ENCODE measurements at regions not wholly inside any gene's neighbourhood (a gene's known extent, or its start where the extent isn't known, plus 50 kb on each side); places are given as distances from the start of the nearest gene placed in this dataset.

- H3K36me3 ChIP-seq (ENCODE audit: control insufficient read depth in 2 of 2, insufficient read depth in 2 of 2, low read length in 1 of 2): no peaks in the 10 kb centered on the region
- ChIA-PET POLR2A (no interaction called here), SMC1A (ENCODE audit: uncharacterized antibody, unreplicated experiment) (interaction anchor here (1.1 kb wide), 1 partner anchor 70 kb away, joined by 3 read pairs; no protein-coding TSS in a partner anchor), RAD21 (ENCODE audit: unreplicated experiment) (no interaction called here), CTCF (no interaction called here)
- H2AFZ ChIP-seq (ENCODE audit: control insufficient read depth, low read depth, low read length): no peak overlapping the region
- H4K20me1 ChIP-seq (ENCODE audit: control insufficient read depth, insufficient read depth): no peaks in the 10 kb centered on the region
- no peak overlapping the region for H3K27ac ChIP-seq (ENCODE audit: control insufficient read depth, insufficient read depth)
- H3K27me3 ChIP-seq (replicated peaks in 1 of 2; ENCODE audit: control insufficient read depth in 2 of 2, insufficient read depth in 2 of 2, low read length in 1 of 2): no peaks in the 10 kb centered on the region
- H3K9ac ChIP-seq (ENCODE audit: control insufficient read depth, insufficient read depth, low read length): no peak overlapping the region
- intact Hi-C loops (cut with micrococcal nuclease; ENCODE audit: unreplicated experiment): loop anchor here (10.0 kb wide), 1 partner anchor 323 kb away; no protein-coding TSS in a partner anchor
- H3K9me3 ChIP-seq (replicated peaks; ENCODE audit: control insufficient read depth, insufficient read depth, low read length): no peaks in the 10 kb centered on the region
- no peaks in the 10 kb centered on the region for H3K4me1 ChIP-seq (ENCODE audit: control insufficient read depth, insufficient read depth, low read length)
- BruUV-seq (replicated peaks): no TSS peak
- FAIRE-seq (no peak), DNase-seq (ENCODE audit: low read depth, low spot score) (no peak), ATAC-seq (no peak)
- H3K4me3 ChIP-seq: no peak overlapping the region
- no peaks in the 10 kb centered on the region for H3K79me2 ChIP-seq (ENCODE audit: control insufficient read depth, insufficient read depth, low read length)
- WGBS (ENCODE audit: insufficient coverage, insufficient replicate concordance, low lambda C conversion rate, missing lambda C conversion rate): 2% methylated on average over 3 of the region's 3 CpGs
- in situ Hi-C loops (cut with MboI): no loop called here
- no peak overlapping the region for H3K4me2 ChIP-seq (ENCODE audit: control insufficient read depth, insufficient read depth)
- TF ChIP-seq ATF3 (IDR thresholded peaks at IDR 0.05; ENCODE audit: borderline replicate concordance, extremely low read depth, low read depth, low read length) (no peak), YBX1 (IDR thresholded peaks at IDR 0.05) (no peak), GABPA (IDR thresholded peaks at IDR 0.05; ENCODE audit: low read depth) (no peak), RBBP5 (conservative IDR thresholded peaks at IDR 0.05) (no peak), ETV6 (conservative IDR thresholded peaks at IDR 0.05 in 1 of 2, IDR thresholded peaks at IDR 0.05 in 1 of 2; ENCODE audit: borderline replicate concordance in 1 of 2, low read depth in 1 of 2) (no peak), HDGF (IDR thresholded peaks at IDR 0.05) (no peak), E2F8 (IDR thresholded peaks at IDR 0.05; ENCODE audit: low read depth, partially characterized antibody) (no peak), SREBF2 (IDR thresholded peaks at IDR 0.05; ENCODE audit: low read length) (no peak), SIX5 (IDR thresholded peaks at IDR 0.05; ENCODE audit: low read depth, low read length, severe bottlenecking) (no peak), BHLHE40 (IDR thresholded peaks at IDR 0.05; ENCODE audit: borderline replicate concordance in 1 of 2, low read depth in 2 of 2, low read length in 1 of 2) (no peak), PAX5 (IDR thresholded peaks at IDR 0.05; ENCODE audit: borderline replicate concordance, low read depth, low read length) (no peak)
These were observed 214.8 kb downstream of the MC4R start for GRCh38 chr18:60157810-60158209.

All from GM12878 (cell line).